ENCODE measurements at regions not wholly inside any gene's neighbourhood (a gene's known extent, or its start where the extent isn't known, plus 50 kb on each side); places are given as distances from the start of the nearest gene placed in this dataset.

DNA sequence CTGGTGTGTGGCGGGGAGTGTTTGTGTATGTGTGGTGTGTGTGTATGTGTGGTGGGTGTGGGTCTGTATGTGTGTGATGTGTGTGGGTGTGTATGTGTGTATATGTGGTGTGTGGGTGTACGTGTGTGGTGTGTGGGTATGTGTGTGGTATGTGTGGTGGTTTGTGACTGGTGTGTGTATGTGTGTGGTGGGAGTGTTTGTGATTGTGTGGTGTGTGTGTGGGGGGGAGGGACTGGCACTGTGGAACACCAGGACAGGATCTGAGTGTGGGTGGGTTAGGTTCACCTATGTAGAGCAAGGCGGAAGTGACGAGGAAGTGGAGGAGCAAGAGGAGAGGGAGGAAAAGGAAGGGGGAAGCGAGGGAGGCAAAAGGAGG lies 510.8 kb downstream of the SHQ1 start:
- DNase-seq: no peak

DNA sequence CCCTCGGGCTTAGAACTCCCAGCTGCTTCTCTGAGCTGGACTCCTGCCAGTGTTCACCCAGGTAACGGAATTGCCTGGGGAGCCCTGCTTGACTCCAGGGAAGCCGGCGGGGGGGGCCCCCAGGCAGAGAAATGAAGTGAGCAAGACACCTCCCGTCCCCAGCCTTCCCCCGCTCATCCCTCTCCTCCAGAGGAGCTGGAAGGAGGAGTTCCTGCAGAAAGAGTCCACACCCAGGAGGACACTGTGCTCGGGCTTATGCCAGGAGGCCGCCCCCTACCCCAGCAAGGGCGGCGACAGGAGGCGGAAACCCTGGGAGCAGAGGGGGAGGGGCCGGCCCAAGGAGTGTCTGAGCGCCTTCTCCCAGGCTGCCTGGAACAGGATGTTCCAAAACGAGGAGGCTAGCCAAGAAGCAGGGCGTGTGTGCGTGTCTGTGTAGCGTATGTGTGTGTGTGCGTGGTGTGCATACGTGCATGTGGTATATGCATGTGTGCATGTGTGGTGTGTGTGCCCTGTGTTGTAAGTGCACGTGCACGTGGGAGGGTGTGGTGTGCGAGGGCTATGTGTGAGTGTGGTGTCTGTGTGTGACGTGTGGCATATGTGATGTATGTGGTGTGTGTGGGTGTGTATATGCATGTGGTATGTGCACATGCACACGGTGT lies 511.3 kb downstream of the SHQ1 start:
- no peak for DNase-seq

GRCh38 chr3:72336114-72336651 lies 512.1 kb downstream of the SHQ1 start:
- DNase-seq: no peak

DNA sequence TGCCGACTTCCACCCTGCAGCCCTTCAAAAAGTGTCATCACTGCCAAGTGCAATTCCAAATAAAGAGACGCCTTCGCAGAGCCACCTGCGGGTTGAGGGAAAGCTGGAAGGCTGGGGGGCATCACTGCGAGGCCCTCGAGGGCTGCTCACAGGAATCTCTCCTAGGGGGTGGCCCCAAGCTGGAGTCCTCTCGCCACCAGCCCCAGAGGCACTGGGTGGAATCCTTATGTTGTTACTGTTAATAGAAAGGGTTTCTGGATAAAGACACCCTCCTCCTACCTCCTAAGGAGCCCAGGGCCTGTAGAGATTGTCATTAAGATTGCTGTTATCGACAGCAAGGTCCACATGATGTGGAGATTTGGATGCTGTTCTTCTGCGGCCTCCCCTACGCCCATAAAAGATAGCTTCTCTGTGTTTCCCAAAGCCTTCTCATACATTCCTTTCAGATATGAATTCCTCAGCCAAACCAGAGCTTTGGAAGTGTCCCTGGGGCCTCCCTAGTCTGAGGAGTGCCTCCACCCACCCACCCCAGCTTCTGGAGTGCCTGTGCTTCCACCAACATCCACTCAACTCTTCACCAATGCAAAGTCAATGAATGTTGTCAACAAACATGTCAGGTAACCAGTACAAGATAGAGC lies 512.7 kb downstream of the SHQ1 start:
- no peak for DNase-seq

- peak; percentile 88 to 90 for DNase-seq
Observed at GRCh38 chr3:72334681-72335457, 513.4 kb downstream of the SHQ1 start.

DNA sequence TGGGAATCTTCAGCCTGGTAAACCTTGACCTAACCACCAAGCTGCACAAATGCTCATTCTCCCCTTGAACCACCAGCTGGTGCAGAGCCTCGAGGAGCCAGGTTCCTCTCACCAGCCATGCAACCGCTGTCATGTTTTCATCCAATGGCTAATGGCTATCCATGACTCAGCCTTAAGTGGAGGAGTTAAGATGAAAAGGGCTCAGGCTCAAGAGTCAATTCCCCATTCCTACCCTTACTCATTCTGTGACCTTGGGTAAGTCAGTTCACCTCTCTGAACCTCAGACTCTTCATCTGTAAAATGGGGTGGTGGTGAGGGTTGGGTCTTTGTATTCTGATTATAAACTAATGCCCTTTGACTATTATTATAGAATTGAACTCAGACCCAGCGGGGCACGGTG lies 515.6 kb downstream of the SHQ1 start:
- no peak for DNase-seq

DNA sequence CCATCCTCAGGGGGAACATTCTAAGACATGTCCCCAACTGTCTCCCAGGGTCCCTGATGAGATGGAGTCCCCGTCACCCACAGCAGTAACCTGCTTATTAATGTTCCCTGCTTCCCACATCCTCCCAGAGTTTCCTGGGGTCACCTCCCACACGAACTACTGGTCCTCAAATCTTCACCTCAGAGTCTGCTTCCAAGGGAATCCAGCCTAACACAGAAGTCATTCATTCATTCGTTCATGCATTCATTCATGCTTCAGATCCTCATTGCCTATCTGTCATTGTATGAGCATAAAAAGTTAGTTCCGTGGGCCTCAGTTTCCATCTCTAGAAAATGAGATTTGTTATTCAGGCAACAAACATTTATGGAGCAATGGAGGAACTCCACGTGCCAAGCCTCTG lies 516.2 kb downstream of the SHQ1 start:
- DNase-seq: no peak

DNA sequence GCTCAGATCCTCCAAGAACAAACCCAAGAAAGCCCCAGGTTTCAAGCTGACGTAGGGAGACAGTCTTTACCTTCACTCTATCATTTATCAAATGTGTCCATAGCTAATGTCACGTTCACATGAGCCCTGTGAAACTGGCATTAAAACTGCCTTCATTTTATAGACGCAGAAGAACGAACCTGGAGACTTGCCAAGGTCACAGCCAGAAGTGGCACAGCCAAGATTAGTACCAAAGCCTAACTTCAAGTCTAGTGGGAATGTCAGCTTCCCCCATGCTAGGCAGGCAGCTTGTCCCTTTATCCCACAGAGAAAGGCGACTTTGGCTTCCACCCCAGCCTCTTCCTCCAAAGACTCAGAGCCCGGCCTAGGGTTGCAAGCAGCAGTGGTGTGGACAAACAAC lies 517.2 kb downstream of the SHQ1 start:
- no peak for DNase-seq

DNA sequence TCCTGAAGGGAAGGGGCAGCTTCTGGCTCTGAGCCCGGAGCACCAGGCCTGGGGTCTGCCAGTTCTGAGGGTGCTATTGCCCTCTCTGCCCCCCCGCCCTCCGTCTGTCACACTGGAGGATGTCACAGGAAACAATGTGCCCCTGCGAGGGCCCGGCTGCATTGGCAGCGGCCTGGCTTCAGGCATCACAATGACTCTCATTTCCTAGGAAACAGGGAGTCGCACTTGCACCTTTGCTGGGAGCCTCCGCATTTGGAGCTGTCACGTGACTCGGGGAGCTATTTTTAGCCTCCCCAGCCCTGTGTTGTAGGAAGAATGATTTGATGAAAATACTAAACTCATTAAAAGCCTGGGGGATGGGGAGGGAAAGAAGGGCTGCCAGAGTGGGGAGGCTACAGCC lies 518.9 kb downstream of the SHQ1 start:
- peak; percentile 47 to 48 for DNase-seq

DNA sequence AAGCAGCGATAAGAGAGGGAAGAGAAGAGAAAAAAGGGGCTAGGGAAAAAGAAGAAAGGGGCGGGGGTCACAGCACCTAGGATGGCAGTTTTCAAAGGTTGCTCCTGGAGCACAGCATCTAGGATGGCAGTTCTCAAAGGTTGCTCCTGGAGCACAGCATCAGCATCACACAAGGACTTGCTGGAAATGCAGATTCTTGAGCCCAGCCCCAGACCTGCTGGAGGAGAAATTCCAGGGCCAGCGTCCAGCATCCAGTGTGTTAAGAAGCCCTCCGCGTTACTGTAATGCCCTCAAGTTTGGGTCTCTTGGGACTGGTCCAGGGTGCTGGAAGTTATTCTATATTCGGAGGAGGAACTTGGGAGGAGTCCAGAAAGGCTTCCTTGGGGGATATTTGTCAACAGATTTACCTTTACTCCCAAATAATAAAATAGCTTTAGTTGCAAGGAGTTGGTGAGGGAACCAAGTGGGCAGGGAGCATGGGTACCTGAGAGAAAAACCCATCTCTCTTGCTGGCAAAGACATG lies 519.4 kb downstream of the SHQ1 start:
- no peak for DNase-seq

DNA sequence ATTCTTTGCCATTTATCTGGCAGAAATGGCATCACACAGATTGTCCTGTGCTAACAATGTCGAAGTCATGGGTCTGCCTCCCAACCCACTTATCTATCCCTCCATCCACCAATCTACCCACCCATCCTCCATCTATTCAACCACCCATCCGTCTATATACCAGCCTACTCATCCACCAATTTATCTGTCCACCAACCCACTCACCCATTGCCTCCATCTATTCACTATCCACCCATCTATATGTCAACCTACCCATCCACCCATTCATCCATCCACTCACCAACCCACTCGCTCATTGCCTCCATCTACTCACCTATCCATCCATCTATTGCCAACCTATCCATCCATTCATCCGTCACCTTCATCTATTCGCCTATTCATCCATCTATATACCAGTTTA lies 521.2 kb downstream of the SHQ1 start:
- no peak for DNase-seq

DNA sequence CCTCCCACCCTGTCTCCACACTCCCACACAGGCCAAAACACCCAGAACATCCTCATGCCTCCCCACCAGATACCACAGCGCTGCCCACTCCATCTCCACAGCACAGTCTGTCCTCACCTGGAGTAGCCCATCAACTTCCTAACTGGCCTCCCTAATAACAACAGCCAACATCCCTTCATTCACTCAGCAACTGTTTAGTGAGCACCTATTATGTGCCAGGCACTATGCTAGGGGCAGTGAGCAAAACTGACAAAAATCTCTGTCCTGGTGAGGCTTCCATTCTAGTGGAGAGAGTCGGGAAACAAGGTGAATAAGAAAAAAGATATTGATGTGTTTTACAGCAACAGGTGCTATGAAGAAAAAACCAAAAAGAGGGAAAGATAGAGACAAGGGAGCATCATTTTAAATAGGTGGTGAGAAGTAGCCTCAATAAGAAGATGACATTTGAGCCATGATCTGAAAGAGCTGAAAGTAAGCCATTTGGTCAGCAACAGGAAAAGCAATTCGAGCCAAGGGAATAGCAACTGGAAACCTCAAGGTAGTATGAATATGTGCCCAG lies 523.9 kb downstream of the SHQ1 start:
- DNase-seq: no peak

DNA sequence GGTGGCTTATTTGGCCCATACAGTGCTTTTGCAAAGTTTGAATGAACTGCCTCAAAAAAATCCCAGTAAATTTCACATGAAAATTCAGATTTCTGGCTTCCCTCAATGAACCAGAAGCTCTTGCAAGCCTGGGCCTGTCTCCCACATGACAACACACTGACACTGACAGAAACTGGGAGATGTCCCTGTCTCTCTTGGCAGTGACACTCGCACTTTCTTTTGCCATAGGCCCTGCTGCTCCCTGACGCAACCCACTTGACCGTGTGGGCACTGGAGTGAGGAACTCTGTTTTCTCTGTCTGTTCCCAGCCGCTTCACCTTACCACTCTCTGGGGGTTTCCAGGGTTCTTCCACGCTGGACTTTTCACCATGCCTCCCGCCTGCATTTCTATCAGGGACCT lies 524.5 kb downstream of the SHQ1 start:
- peak in 1 of 2 donors; percentile 8 for DNase-seq

DNA sequence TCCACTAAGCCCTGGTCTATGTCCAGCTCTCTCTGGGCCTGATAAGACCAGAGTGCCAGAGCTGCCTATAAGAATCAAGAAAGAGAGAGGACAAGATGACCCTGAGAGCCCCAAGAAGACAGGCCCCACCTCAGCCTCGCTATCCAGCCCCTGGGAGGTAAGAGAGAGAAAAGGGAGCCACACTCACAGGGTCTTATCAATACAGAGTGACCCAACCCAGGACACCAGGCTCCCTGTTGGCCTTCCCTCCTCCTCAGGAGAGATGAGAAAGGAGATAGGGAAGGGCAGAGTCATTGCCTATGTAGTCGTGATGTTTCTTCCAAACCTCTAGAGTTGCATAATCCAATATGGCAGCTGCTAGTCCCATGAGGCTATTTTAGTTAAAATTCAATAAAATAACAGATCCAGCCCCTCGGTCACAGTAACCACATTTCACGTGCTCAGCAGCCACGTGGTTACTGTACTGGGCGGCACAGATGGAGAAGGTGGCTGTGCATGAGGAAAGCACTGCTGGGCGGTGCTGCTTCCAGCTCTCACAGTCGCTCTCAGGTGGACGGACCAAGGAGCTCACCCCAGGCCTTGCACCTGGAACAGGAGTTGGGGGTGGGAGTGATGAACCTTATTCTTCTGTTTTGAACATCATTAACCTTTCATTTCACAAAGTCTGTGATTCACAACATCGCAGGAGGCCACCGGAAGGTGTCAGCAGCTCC lies 525.8 kb downstream of the SHQ1 start:
- no peak for DNase-seq

DNA sequence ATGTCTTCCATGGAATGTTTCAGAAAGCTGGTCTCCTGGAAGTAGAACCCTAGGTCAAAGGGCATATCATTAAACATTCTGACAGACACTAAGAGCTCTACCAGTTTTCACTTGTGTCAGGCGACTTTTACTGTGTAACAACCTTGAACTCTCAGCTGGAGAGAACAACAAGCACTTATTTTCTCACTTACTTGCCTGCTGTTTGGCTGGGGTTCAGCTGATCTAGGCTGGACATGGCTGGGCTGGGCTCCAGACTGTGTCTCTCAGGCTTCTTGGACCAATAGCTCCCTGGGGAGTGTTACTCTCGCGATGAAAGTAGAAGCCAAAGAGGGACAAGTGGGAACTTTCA lies 527.3 kb downstream of the SHQ1 start:
- peak in 1 of 2 donors; percentile 8 for DNase-seq

DNA sequence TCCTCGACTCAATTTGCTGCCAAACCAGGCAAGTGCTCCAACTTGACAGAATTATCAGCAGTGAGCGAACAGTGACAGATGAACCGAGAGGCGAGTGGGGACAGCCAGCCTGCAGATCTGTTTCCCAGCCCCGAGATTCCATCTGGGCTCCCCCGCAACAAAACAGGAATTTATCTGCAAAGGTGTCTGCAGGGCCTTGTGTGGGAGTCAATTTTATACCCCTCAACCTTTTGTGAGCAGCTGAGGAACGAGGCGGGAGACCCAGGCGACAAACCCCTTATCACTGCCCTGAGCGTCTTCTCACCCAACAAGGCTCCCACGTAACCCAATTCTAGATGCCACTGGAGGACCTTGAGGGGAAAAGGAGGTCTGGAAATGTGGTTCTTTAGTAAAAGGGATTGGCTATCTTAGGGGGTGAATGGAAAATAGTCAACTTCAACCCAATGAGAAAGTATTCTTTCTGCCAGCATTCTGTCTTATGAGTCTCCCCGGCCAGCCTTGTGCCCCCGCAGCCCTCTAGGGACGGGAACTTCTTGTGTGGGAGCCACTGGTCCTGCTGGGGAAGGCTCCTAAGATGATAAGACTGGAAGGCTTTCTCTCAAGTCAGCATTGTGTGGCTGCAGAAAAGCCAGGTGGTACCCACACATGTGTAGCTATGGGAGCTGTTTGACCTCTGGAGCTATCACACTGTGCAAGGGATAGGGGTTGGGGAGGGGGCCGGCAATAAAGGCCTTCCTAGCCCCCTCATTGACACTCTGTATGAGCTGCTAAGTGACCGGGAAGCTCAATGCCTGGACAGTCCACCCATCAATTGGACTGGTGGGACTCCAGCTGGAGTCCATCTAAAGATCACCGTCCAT lies 527.9 kb downstream of the SHQ1 start:
- no peak for DNase-seq

GRCh38 chr3:72319194-72320094 lies 528.8 kb downstream of the SHQ1 start:
- DNase-seq: no peak

DNA sequence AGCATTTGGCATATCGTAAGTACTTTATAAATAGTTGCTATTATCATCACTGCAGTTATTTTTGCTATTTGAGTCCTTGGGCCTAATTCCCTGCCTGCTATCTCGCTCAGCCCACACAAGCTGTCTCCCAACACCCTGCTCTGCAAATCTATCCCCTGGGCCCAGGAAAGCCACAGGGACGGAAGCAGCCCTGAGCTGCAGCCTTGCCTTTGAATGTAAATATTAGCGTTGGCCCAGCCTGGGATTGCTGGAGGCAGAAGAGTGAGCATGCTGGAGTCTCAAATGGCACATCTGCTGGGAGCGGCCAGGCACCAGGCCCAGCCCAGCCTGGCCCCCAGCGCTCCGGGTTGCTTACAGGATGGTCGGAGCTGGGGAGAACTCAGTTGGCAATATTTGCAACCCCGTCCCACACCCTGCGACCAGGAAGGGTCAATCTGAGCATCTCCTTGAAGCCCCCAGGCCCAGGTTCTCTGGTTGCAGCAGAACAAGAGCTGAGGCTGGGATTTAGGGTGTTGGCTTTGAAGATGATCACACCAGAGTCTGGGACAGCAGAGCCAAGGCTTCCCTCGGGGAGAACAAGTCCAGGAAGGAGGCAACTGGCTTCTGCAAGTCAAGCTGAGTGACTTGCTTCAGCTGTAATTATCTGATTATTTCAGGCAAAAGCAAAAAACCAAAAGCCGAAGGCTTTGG lies 529.6 kb downstream of the SHQ1 start:
- DNase-seq: no peak

- DNase-seq: no peak
Observed at GRCh38 chr3:72317491-72317890, 530.8 kb downstream of the SHQ1 start.
